ENCODE measurements at regions not wholly inside any gene's neighbourhood (a gene's known extent, or its start where the extent isn't known, plus 50 kb on each side); places are given as distances from the start of the nearest gene placed in this dataset.
A peak's percentile ranks its signal among the peaks of the same experiment; 100 is the strongest.

GRCh38 chr13:107553838-107554237 is 661.5 kb downstream of the LIG4 start:
- no peak for DNase-seq

DNA sequence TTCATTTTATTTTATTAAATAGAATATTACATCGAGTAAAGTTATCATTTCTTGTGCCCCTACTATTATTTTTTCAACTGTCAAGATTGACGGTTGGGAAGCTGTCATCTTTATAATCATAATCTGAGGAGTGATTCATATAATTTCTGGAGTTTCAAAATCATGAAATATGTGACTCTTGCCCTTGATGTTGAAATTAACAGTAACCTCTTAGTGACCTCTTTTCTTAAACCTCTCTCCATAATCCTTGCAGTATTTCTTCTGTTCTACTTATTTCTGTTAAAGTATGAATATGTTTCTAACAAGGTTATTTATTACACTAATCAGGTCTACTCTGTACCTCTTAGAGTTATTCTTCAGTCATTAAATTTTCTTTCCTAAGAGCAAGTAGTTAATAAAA is 663.8 kb downstream of the LIG4 start:
- DNase-seq, result no peak

DNA sequence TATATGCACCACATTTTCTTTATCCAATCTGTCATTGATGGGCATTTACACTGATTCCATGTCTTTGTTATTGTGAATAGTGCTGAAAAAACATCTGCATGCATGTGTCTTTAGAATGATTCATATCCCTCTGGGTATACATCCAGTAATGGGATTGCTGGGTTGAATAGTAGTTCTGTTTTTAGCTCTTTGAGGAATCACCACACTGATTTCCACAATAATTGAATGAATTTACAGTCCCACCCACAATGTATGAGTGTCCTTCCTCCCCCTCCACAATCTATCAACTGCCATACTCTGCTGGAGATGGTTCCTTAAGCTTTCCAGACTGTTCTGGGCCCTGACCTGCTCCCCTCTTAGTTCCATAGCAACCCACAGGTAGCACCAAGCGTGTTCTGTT is 667.0 kb downstream of the LIG4 start:
- no peak for DNase-seq

DNA sequence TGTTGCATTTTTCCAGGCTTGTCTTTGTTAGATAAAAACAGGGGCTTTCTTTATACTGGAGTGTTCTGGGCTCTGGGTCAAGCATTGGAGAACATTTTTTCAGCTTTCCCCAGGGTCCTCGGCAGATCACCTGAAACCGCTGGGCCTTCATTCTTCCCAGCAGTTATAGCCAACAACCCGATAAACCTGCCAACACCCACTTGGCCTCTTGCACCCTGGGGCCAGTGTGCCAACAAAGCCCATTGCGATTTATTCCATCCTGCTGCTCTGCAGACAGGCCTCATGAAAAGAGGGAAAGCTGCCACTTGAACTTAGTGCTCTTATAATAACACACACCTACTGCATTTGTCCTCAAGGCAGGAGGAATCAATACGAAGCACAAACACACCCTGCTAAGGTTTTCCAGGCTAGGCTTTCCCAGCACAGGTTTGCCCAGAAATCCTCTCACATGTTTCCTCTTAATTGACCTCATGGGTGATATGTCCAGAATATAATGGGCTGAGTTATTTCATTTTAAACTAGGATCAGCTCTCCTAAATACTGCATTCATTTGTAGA is 669.3 kb downstream of the LIG4 start:
- DNase-seq, result peak; percentile 78

DNA sequence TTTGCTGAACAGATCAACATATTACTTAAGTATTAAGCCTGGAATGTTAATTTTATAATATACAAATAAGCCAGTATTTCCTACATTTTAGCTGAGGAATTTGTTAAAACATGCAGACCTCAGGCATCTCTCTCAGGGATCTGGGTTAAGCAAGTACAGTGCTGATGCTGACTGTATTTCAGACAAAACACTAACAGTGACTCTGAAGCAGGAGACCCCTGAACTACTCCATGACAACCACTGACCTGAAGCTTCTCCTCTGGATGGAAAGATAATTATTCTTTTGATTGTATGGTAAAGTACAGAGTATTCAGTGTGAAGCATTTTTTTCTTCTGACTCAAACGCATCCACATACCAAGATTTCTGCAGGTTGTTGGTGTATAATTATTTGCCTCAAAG is 680.8 kb downstream of the LIG4 start:
- no peak for DNase-seq

DNA sequence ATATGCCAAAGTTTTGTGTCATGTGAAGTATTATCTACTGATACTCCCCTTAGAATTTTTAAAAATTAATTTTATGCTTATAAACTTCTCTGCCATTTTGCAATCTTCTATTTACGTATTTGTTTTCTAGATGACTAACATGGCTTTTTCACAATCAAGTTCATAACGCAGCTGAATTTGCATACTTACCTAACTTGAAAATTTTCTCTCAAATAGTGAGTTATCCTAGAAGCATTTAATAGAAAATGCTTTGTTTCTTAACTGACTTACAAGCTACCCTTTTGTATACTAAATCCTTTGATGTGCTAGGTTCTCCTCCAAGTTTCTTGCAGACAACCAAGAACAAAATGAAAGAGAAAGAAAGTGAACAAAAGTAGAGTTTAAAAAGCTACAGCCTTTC is 683.5 kb downstream of the LIG4 start:
- no peak for DNase-seq

GRCh38 chr13:107531180-107531579 is 684.2 kb downstream of the LIG4 start:
- DNase-seq, result no peak

DNA sequence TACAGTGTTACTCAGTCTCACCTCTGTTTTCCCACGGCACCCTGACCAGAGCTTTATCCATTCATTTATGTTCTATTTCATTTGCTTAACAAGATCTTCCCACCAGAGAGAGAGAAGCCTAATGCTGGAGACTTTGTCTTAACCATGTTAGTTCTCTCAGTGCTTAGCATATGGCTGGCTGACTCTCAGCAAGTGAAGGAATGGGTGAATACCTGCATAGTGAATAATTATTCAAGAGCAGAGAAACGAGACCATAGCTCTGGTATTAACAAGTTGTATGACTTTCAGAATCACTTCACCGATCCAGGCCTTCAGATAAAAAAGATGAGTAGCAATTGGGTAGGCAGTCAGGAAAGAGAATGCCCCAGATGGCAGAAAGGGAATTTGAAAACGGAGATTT is 686.3 kb downstream of the LIG4 start:
- DNase-seq, result no peak

- no peak for DNase-seq
Measured at GRCh38 chr13:107518780-107519179, 696.6 kb downstream of the LIG4 start.

- DNase-seq, result no peak
Measured at GRCh38 chr13:107518292-107518691, 697.0 kb downstream of the LIG4 start.

GRCh38 chr13:107516517-107516916 is 698.8 kb downstream of the LIG4 start:
- DNase-seq, result no peak

DNA sequence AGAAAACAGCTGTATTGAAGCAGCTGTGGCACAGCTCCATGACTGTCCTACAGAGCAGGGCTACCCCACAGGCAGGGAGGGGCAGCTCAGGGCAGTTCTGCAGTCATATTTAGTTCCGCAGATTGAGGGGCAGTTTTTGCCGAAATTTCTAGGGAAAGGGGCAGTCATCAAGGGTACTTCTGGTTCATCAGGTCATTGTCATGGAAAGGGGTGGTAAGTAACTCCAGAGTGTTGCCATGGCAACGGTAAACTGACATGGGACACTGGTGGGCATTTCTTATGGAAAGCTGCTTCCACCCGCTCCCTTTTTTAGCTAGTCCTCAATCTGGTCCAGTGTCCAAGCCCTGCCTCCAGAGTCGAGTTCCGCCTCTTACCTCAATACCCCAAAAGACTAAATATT is 702.8 kb downstream of the LIG4 start:
- no peak for DNase-seq

- no peak for DNase-seq
Measured at GRCh38 chr13:107497661-107498060, 717.7 kb downstream of the LIG4 start.

DNA sequence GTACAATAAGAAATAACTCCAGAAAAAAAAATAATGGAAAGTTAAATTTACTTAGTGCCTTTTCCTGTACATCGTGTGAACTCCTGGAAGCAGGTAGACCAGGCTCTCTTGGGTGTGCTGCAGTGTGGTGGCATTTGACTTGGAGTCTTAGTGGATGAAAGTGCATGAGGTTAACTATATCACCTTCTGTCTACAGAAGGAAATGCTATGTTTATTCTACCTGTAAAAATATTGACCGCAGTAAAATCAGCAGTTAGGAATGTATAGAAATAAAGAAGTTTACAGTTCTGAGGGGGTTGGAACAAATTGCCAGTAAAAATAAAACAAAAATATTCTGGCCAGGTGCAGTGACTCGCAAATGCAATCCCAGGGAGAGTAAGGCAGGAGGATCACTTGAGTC is 722.1 kb downstream of the LIG4 start:
- DNase-seq, result no peak

DNA sequence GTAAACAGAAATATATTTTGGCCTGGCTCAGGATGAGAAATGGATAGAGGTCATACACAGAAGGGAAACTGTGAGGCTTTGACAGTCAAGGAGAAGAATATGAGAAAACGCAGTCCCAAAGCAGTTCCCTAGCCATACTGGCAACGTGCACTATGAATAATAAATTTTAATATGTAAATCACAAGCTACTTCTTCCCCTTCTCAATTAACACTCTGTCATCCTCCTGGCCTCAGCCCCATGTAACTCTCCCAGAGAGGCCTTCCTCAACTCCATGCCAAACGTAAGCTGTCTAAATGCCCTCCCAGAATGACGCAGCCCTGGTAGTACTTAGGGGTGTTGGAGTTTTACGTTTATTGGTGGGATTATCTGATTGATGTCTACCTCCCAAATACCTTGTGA is 732.6 kb downstream of the LIG4 start:
- DNase-seq, result no peak

DNA sequence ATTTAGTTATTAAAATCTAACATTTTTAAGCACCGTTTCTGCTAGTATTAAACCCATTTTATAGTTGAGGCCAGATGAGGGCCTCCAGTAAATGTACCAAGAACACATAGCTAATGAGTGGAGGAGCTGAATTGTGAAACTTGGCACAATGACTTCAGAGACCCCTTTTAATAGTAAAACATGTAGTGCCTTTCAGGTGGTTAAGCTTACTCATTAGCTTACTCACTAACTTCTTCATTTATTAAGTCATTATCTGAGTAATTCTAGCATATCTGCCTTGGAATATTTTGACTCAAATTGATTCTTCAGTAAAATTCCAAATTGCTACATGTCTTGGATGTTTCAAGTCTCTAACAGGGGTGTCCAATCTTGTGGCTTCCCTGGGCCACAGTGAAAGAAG is 735.2 kb downstream of the LIG4 start:
- no peak for DNase-seq

DNA sequence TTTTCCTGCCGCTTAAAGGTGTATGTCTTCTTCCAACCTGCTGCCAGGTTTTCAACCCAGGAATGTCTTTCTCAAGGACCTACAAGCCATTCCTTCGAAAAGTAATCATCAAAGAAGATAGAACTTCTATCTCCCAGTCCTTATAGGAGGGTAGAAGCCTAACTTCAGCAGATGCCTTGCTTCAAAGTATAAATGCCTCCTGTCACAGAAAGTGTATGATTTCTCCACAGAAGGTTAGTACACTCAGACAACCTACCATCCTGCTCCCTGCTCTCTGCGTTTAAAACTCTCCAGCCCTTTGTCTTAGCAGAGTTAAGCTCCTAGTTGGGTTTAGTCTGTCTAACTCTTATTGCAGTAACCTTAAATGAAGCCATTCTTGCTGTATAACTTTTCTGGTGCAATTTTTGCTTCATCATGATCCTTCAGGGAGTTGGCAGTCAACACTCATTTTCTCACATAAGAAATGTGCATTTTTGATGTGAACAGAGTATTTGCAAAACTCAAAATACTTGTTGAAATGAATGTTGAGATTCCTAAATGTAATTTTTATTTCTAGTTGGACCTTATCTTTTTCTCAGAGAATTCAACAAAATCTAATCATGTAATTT is 737.5 kb downstream of the LIG4 start:
- no peak for DNase-seq

GRCh38 chr13:107475753-107476453 is 739.4 kb downstream of the LIG4 start:
- DNase-seq, result no peak

DNA sequence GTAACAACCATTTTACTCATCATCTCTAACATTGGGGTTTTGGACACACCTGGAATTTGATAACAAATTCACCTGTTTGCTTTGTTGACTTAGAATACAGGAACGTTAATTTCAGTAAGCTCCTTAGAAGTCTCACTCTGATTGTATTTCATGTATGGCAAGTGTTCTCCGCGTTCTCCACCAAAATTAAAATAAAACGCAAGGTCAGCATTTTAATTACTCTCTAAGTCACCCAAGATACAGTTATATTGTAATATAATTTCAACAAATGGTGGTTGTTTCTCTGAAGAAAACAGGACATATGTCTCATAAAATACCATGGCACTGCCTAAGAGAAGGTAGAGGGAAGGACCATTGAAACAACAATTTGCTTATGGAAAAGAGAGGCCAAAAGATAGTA is 742.1 kb downstream of the LIG4 start:
- DNase-seq, result no peak

DNA sequence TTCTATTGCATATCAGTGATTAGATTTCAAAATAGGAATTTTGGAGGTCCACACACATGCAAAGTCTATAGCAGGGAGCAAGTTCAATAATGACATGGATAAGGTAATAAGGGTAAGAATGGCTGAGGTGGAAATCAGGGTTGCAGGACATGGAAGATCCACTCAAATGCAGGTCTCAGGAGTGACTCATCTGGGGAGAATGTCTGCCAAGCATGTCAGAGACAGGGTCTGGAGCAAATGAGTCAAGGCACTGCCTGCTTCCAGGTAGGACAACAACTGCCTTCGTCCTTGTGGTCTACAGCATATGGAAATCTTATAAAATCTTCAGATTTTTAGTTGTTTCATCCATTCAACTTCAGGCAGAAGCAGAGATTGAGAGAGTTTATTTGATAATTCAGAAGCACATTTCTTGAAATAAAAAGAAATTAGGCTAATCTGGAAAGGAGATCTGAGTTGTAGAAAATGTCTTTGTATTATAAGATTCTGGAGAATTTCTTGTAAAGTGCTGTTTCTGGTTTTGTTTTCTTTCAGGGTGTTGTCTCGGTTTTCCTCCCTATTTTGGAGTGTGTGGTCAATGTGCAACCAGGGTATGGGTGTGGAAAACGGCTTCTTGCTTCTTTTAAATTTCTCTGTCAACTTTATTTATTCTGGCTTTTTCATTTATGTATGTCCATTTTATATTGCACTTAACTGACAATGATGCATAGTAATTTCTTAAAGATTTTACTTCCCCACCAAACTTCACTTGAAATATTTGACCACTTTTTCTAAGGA is 748.8 kb downstream of the LIG4 start:
- DNase-seq, result no peak

GRCh38 chr13:107462501-107462900 is 752.8 kb downstream of the LIG4 start:
- no peak for DNase-seq

DNA sequence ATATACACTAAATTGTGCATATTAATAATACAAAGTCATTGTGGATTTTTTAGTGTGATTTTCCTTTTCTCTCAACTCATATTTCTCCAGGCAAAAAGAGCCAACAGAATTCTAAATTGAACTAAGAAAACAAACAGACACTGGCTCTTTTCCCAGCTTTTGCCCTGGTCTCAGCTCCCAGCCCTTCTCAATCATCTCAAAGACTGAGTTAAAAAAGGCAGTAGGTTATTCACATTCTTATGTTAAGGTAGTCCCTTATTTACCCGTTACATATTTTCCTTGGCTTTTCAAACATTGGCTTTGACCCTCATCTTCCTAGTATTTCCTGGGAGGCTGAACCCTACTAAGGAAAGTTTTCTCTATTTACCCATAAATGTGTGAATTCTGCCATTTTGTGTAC is 753.6 kb downstream of the LIG4 start:
- no peak for DNase-seq

GRCh38 chr13:107459430-107459829 is 755.9 kb downstream of the LIG4 start:
- DNase-seq, result no peak

DNA sequence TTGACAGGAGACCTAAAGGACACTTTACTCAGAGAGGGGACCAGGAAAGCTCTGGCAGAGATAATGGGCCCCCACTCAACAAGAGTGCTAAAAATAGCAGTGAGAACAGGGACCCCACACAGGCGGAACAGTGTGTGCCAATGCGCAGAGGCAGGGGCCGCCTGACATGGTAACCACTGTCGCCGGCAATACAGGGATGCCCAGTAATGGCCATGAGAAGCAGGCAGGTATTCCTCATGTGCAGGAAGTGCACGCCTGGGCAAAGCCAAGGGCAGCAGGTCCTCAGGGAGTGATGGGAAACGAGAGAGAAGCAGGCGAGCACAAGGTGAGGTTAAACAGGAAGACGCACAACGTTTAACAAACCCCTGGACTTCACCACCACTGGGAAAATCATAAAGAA is 757.1 kb downstream of the LIG4 start:
- peak; percentile 55 for DNase-seq
